ENCODE measurements at regions not wholly inside any gene's neighbourhood (a gene's known extent, or its start where the extent isn't known, plus 50 kb on each side); places are given as distances from the start of the nearest gene placed in this dataset.

- DNase-seq (ENCODE audit: low spot score): no peak
- Histone ChIP-seq H3K27me3 (no peaks in the 10 kb centered on the region), H3K9me3 (ENCODE audit: low read depth) (no peaks in the 10 kb centered on the region), H3K79me2 (no peaks in the 10 kb centered on the region), H3K4me2 (no peak overlapping the region), H3K4me3 (no peak overlapping the region), H3K36me3 (replicated peaks; ENCODE audit: insufficient read depth, low read depth) (no peaks in the 10 kb centered on the region), H3K27ac (no peak overlapping the region), H3K9me2 (replicated peaks; ENCODE audit: insufficient read depth) (no peaks in the 10 kb centered on the region), H2AFZ (no peak overlapping the region), H3K4me1 (ENCODE audit: insufficient read depth) (no peaks in the 10 kb centered on the region), H4K20me1 (ENCODE audit: insufficient read depth, poor library complexity, severe bottlenecking) (no peaks in the 10 kb centered on the region)
- 75% methylated on average over 2 of the region's 2 CpGs for WGBS (ENCODE audit: low lambda C conversion rate, missing lambda C conversion rate)
- TF ChIP-seq CTCF (IDR thresholded peaks at IDR 0.05; ENCODE audit: poor library complexity) (no peak), EZH2phosphoT487 (IDR thresholded peaks at IDR 0.05; ENCODE audit: low read depth, severe bottlenecking, unreplicated experiment) (no peak)
Measured at GRCh38 chr4:31784558-31784957, 1064.4 kb downstream of the PCDH7 start.

GRCh38 chr4:31787701-31788100 is 1067.5 kb downstream of the PCDH7 start:
- no peak overlapping the region for H2AFZ ChIP-seq
- H3K27me3 ChIP-seq: no peaks in the 10 kb centered on the region
- no peaks in the 10 kb centered on the region for H3K9me2 ChIP-seq (replicated peaks; ENCODE audit: insufficient read depth)
- no peak overlapping the region for H3K4me2 ChIP-seq
- TF ChIP-seq CTCF (IDR thresholded peaks at IDR 0.05; ENCODE audit: poor library complexity) (no peak), EZH2 (IDR thresholded peaks at IDR 0.05; ENCODE audit: borderline replicate concordance) (no peak), EZH2phosphoT487 (IDR thresholded peaks at IDR 0.05; ENCODE audit: low read depth, severe bottlenecking, unreplicated experiment) (no peak)
- H3K79me2 ChIP-seq: no peaks in the 10 kb centered on the region
- DNase-seq (ENCODE audit: low spot score): no peak
- WGBS (ENCODE audit: low lambda C conversion rate, missing lambda C conversion rate): 80% methylated on average over 1 of the region's 1 CpG
- no peaks in the 10 kb centered on the region for H3K4me1 ChIP-seq (ENCODE audit: insufficient read depth)
- H3K27ac ChIP-seq: no peak overlapping the region
- no peaks in the 10 kb centered on the region for H3K36me3 ChIP-seq (replicated peaks; ENCODE audit: insufficient read depth, low read depth)
- H3K9me3 ChIP-seq (ENCODE audit: low read depth): no peaks in the 10 kb centered on the region
- H3K4me3 ChIP-seq: no peak overlapping the region
- no peaks in the 10 kb centered on the region for H4K20me1 ChIP-seq (ENCODE audit: insufficient read depth, poor library complexity, severe bottlenecking)

GRCh38 chr4:31788676-31789075 is 1068.5 kb downstream of the PCDH7 start:
- H4K20me1 ChIP-seq (ENCODE audit: insufficient read depth, poor library complexity, severe bottlenecking): no peaks in the 10 kb centered on the region
- no peak for DNase-seq (ENCODE audit: low spot score)

More at GRCh38 chr4:31788676-31789075, 1068.5 kb downstream of the PCDH7 start:
- Histone ChIP-seq H3K27me3 (no peaks in the 10 kb centered on the region), H3K9me2 (replicated peaks; ENCODE audit: insufficient read depth) (no peaks in the 10 kb centered on the region), H3K36me3 (replicated peaks; ENCODE audit: insufficient read depth, low read depth) (no peaks in the 10 kb centered on the region), H3K4me1 (ENCODE audit: insufficient read depth) (no peaks in the 10 kb centered on the region), H3K4me3 (no peak overlapping the region), H3K79me2 (no peaks in the 10 kb centered on the region), H3K9me3 (ENCODE audit: low read depth) (no peaks in the 10 kb centered on the region), H3K4me2 (no peak overlapping the region), H3K27ac (no peak overlapping the region), H2AFZ (no peak overlapping the region)
- 32% methylated on average over 2 of the region's 2 CpGs for WGBS (ENCODE audit: low lambda C conversion rate, missing lambda C conversion rate)
- TF ChIP-seq CTCF (IDR thresholded peaks at IDR 0.05; ENCODE audit: poor library complexity) (no peak), EZH2phosphoT487 (IDR thresholded peaks at IDR 0.05; ENCODE audit: low read depth, severe bottlenecking, unreplicated experiment) (no peak), EZH2 (IDR thresholded peaks at IDR 0.05; ENCODE audit: borderline replicate concordance) (no peak)
